Stimulated activated CD4-positive, alpha-beta T cell treated with anti-CD3 and anti-CD28 coated beads, Interleukin-4, amount 100 ng/mL, for 1 hour (primary cell): ENCODE measurements at regions not wholly inside any gene's neighbourhood (a gene's known extent, or its start where the extent isn't known, plus 50 kb on each side); places are given as distances from the start of the nearest gene placed in this dataset.

Experiments
- DNase-seq: peaks from one replicate; pipeline ENCODE4 v3.0.0-alpha.2; 2020

DNA sequence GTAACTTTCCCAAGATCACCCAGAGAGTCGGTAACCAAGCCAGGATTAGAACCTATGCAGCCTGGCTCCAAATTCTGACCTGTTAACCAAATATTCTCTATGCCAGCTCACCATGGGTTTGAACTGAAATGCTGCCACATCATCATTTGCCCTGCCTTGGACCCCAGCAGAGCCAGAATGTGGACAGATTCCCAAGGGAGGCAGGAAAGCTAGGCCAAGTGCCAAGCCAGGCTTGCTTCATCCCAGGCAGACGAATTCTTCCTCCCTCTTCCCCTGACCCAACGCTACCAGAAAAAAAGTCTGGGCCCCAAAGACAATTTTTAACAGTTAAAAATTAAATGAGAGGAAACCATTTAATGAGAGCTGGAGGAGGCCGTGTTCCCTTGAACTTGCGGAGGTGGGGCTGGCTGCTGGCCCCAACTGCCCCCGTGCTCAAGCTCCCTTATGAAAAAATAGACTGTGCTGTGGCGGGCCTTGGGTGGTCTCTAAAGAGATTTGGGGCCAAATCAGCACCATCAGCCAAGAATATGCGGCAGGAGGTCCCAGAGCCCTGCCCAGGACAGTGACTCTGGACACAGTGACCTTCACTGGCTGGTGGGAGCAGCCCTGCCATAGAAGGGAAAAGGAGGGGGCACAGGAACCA lies 184.1 kb upstream of the SYT13 start:
- no peak for DNase-seq

GRCh38 chr11:45468267-45468856 lies 182.2 kb upstream of the SYT13 start:
- no peak for DNase-seq

DNA sequence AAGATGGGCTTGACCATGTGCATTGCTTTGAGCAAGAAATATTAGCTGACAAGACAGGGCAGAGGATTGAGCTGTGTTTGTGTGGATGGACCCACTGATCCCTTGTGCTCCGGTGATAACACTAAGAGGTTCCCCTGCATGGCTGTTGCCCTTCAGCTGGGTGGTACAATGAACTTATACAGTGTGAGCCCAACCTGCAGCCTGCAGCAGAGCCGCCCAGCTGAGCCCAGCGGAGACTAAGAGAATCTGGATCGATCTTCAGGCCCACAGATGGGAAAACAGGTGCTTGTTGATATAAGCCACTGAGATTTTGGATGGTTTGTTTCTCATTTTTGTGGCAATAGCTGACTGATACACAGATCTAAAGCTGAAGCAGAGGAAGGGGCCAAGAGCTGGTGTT lies 177.4 kb upstream of the SYT13 start:
- no peak for DNase-seq

DNA sequence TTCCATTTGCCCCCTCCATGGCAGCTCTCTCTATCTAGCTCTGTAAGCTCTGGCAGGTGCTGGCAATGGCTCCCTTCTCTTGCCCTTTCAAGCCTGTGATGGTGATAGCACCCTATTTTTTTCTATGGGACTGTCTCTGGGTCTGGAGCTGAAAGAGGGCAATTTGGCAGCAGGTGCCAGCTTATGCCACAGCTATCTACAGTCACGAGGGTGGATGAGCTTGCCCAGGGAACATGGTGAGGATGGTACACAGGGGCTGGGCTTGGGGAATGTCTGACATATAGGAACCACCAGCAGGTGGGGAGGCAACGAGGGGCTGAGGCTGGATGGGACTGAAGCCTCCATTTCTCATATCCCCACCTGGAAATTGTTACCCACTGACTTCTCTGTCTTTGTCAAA lies 175.4 kb upstream of the SYT13 start:
- DNase-seq: no peak

DNA sequence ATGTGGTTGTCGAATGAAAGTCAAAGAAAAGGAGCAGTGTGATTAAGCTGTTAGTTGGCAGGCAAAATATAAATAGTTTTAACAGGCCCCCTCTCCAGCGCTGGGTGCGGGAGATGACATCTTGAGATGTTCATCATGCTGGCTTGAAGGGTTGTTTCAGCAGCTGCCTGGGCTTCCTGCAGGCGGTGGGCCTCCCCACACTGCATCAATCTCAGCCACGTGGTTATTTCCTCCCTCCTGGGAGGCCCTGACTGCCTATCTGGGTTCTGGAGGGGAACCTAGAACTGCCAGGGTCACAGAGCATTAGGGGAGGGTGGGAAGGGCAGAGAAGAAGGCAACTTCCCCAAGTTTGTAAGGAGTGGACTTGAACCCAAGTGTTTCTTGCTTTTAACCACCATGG lies 173.3 kb upstream of the SYT13 start:
- DNase-seq: no peak

DNA sequence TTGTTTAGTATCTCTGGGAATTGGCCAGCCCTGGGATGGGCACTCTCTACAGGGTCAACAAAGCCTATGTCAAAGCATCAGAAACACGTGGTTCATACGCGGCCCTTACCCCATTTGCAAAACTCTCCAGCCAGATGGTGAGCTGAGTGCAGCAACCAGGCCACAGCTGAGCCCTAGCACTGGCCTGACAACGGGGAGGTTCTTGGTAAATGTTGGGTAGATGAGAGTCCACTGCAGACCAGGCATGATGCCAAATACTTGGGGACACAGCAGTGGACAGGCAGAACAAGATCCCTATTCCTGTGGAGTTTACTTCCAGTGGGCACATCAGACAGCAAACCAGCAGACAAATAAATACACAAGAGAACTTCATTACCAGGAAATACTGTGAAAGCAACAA lies 172.1 kb upstream of the SYT13 start:
- no peak for DNase-seq

- no peak for DNase-seq
Observed at GRCh38 chr11:45457649-45458048, 171.5 kb upstream of the SYT13 start.

DNA sequence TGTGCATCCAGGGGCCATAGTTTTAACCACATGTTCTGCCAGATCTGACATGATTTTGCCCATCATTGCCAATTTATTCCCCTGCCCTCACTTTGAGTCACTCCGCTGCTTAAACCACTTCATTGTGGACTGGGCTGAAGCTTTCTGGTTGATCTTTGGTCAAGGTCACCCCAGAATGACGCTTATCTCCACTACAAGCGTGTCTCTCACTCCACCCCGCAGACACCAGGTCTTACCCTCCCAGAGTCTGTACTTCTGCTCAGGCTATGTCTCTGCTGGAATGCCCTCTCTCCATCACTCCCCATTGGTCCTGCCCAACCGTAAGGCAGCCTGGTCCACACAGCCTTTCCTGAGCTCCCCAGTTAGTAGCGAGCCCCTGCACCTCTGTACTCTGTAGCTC lies 170.5 kb upstream of the SYT13 start:
- DNase-seq: no peak

- no peak for DNase-seq
Observed at GRCh38 chr11:45455536-45455935, 169.4 kb upstream of the SYT13 start.

DNA sequence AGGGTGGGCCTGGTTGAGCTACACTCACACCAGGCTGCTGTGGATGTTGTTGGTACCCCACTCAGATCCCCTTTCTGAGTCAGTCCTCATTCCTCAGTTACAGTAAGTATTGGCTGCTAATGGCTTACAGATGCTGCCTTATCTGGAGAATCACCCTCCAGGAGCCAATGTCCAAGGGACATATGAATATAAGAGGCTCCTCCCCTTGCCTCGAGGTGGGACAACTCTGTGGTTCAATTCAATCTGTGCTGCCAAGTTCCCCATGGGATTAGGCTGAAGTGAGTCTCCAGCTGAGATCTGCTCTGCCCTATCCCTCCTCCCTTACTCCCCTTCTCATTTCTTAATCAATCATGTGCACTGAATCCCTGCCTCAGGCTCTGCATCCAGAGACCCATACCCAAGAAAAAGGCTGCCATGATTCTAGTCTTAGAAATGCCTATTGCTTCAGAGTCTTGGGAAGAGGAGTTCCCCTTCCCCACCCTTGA lies 168.8 kb upstream of the SYT13 start:
- no peak for DNase-seq

GRCh38 chr11:45453721-45454120 lies 167.6 kb upstream of the SYT13 start:
- DNase-seq: no peak

DNA sequence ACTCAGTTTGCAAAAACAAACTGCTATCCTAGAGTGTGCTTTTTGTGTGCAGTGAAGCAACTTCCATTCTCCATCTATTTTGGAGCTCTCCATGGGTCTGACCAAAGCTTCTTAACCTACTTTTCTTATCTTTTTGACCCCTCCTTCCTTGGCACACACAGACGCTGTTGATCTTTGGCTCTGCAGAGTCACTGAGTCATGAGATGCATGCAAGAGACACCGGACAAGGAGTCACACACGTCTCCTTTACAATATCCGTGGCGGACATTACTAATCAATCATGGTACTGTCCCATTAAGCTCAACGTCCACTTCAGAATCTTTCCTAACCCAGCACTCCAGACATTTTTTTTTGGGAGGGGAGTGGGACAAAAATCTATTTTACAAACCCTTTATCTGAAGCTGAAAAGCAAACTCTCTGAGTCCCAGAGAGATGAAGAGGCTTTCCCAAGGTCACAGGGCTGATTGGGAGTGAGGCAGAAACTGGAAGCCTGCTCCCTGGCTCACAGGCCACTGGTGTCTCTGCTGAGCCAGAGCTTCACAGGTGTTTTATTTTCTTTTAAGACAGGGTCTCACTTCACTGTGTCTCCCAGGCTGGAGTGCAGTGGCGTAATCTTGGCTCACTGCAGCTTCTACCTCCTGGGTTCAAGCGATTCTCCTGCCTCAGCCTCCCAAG lies 165.8 kb upstream of the SYT13 start:
- no peak for DNase-seq

GRCh38 chr11:45450189-45450588 lies 164.0 kb upstream of the SYT13 start:
- DNase-seq: no peak

DNA sequence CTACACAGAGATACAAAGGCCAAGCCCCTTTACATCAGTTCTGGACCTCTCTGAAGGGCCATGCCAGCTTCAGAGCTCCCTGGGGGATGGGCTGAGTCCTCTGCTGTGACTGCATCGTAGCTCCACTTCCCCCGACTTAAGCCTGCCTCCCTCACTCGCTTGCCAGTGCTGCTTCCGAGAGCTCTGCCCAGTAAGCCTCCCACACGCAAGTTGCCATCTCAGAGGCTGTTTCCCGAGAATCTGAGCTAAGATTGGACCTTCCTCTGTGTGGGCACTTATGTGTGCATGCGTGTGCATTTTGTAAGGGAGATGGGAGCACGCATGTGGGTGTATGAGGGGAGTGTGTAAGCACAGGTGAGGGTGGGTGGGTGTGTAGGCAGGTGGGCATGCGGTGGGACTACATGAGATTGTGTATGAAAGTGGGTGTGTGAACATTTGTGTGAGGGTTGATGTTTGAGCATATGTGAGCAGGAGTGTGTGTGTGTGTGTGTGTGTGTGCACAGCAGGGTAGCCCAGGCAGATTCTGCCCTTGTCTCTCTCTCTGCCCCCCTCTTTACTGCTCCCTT lies 163.0 kb upstream of the SYT13 start:
- no peak for DNase-seq

- no peak for DNase-seq
Observed at GRCh38 chr11:45448561-45448960, 162.4 kb upstream of the SYT13 start.

DNA sequence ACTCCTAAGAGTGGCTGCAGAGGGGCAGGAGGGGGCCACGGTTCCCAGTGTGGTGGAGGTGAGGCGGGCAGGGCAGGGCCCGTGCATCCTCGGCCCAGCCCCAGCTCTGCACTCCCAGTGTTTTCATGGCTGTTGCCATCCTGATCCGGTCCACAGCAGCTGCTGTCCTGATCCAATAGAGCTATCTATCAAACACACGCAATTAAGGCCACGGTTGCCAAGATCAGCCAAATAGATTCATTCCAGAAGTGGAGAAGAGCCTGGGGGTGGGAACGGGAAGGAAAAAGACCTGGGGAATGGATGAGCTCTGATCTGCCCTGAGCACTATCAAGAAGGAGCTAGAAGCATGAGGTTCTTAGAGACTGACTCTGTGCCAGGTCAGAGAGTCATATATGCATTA lies 160.9 kb upstream of the SYT13 start:
- DNase-seq: no peak

DNA sequence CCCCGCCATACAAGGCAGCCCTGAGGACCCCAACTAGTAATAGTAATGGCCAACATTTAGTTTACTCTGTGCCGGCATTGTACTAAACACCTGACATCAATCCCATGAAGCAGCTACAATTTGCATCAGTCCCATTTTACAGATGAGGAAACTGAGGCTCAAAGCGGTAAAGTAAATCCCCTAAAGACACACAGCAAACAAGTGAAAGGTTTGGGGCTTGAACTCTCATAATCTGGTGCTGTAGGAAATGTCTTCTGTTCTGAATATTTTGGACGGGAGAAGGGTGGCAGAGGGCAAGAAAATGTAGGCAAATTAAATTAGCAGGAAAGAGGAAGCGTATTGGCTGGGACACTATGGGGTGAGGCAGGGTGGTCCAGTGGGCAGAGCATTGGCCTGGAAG lies 160.3 kb upstream of the SYT13 start:
- DNase-seq: no peak

- no peak for DNase-seq
Observed at GRCh38 chr11:45444796-45445195, 158.7 kb upstream of the SYT13 start.

- no peak for DNase-seq
Observed at GRCh38 chr11:45440111-45440510, 154.0 kb upstream of the SYT13 start.

DNA sequence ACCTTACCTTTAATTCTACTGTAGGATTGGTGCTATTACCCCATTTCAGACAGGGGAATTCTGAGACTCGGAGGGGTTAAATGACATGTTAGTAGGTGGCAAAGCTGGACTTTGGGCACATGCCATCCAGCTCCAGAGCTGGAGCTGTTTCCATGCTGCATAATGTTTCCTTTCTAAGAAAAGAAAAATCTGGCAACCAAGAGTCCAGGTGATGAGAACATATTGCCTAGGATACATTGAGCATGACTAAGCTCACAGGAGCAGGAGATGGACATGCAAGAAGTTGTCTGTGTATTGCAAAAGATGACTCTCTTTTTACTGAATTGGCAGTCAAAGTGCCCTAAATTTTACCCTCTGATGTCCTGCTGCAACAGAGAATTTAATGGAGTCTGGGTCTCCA lies 150.8 kb upstream of the SYT13 start:
- DNase-seq: no peak

- DNase-seq: no peak
Observed at GRCh38 chr11:45436118-45436517, 150.0 kb upstream of the SYT13 start.

DNA sequence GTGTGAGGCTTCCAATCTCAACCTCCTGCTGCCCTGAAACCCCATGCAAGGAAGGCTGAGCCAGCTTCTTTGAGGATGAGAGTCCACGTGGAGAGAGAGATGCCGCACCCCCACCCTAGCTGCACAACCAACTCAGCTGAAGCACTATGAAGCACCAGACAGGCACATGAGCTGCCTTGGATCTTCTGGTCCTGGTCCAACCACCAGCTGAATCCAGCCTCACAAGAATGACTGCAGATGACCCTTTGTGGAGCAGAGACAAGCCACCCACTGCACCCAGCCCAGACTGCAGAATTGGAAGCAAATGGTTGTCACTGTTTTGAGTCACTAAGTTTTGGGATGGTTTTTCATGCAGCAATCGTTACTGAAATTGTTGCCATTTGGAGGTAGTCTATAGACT lies 149.6 kb upstream of the SYT13 start:
- no peak for DNase-seq

DNA sequence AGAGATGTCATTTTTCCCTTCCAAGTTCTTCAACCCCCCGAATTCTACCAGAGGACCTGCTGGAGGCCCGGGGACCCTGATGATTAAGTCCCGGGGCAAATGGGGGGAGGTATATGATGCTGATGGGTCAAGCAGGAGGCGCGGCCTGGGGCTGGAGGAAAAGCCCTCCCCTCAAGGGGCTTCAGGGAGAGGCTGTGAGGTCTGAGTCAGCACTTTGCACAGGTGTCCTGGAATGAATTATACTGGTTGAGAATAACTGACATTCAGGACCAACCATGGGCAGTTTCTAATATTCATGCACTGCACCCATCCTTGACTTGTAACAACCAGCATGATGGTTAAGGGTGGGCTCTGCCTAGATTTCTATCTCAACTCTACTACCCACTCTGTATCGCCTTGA lies 146.8 kb upstream of the SYT13 start:
- no peak for DNase-seq

DNA sequence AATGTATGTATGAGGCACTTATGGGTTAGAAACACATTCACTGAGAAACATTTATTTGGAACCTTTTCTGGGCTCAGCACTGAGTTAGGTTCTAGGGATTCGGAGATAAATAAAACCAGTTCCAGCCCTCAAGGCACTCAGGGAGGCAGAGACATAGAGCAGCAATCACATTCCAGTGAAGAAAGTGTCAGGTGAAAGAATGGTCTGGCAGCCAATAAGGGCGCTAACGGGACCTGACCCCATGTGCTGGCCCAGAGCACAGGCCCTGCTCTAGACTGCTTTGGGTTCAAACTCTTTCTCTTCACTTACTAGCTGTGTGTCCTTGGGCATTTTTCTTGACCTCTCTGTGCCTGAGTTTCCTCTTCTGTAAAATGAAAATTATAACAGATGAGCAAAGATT lies 146.0 kb upstream of the SYT13 start:
- no peak for DNase-seq
